HUES64 (cell line): ENCODE measurements at regions not wholly inside any gene's neighbourhood (a gene's known extent, or its start where the extent isn't known, plus 50 kb on each side); places are given as distances from the start of the nearest gene placed in this dataset.

Experiments
- H3K27ac ChIP-seq: 2 replicates; pipeline ENCODE4 v1.7.0; 2013; ENCODE audit warnings: low read depth, low read length, inconsistent platforms
- H3K27me3 ChIP-seq: 2 replicates; pipeline ENCODE4 v1.6.1; 2013; ENCODE audit warnings: mild to moderate bottlenecking, low read length; ENCODE audit not compliant: insufficient read depth
- H3K36me3 ChIP-seq: 2 replicates; pipeline ENCODE4 v1.6.1; 2013; ENCODE audit warnings: mild to moderate bottlenecking, low read length; ENCODE audit not compliant: insufficient read depth
- H3K4me1 ChIP-seq: 2 replicates; pipeline ENCODE4 v1.6.1; 2013; ENCODE audit warnings: mild to moderate bottlenecking, low read length, moderate library complexity; ENCODE audit not compliant: insufficient read depth
- H3K4me3 ChIP-seq: 2 replicates; pipeline ENCODE4 v1.5.1; 2013; ENCODE audit warnings: mild to moderate bottlenecking, low read length, moderate library complexity
- H3K9ac ChIP-seq: 2 replicates; pipeline ENCODE4 v1.6.1; 2013; ENCODE audit warnings: mild to moderate bottlenecking, low read depth, low read length
- H3K9me3 ChIP-seq: 2 replicates; pipeline ENCODE4 v1.6.1; 2013; ENCODE audit warnings: low read depth, low read length; ENCODE audit not compliant: insufficient read depth
- WGBS: fragments of 150-250, 120-280 bp; methylation state at CpG from one replicate; pipeline ENCODE4 v1.1.7; 2013; ENCODE audit warnings: missing lambda C conversion rate; 5-methylcytosine and 5-hydroxymethylcytosine counted together

- no peaks in the 10 kb centered on the region for H3K36me3 ChIP-seq
- 84% methylated on average over 22 of the region's 22 CpGs for WGBS
- H3K4me1 ChIP-seq, result no peaks in the 10 kb centered on the region
- H3K27ac ChIP-seq, result no peak overlapping the region
- H3K4me3 ChIP-seq, result no peak overlapping the region
- no peaks in the 10 kb centered on the region for H3K27me3 ChIP-seq
- H3K9ac ChIP-seq, result no peak overlapping the region
- H3K9me3 ChIP-seq, result no peaks in the 10 kb centered on the region
Measured at GRCh38 chr15:100713163-100713867, 110.9 kb downstream of the ASB7 start.

GRCh38 chr15:100714034-100714748, 111.8 kb downstream of the ASB7 start:
- H3K4me3 ChIP-seq, result no peak overlapping the region
- 87% methylated on average over 13 of the region's 13 CpGs for WGBS

DNA sequence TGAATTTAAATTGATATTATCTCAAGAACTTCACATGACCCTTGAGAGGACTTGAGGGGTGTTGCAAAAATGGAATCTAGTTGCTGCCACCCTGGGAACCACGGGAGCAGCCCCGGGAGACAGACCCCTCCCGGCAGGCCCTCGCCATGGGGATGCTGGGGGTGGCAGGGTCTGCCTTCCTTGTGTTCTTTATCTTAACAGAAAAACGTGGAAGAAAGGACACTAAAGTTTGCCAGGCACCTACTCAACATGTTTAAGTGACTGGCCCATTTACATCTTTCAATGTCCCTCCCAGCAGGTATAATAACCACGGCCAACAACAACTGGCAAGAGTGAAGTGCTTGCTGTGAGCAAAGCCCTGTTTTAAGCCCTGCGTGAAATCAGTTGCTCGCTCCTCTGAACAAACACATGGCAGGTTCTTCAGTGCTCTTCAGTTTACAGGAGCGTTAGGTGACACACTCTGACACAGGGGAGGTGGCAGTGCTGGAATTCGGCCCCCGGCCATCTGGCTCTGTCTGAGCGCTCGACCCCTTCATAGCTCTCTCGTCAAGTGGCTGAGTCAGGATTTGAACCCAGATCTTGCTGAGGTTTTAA, 112.5 kb downstream of the ASB7 start:
- Histone ChIP-seq H3K36me3 (no peaks in the 10 kb centered on the region), H3K4me3 (no peak overlapping the region), H3K27ac (no peak overlapping the region), H3K9ac (no peak overlapping the region), H3K9me3 (no peaks in the 10 kb centered on the region), H3K4me1 (no peaks in the 10 kb centered on the region), H3K27me3 (no peaks in the 10 kb centered on the region)
- 88% methylated on average over 14 of the region's 14 CpGs for WGBS

More at GRCh38 chr15:100714034-100714748, 111.8 kb downstream of the ASB7 start:
- no peaks in the 10 kb centered on the region for H3K27me3 ChIP-seq
- H3K27ac ChIP-seq, result no peak overlapping the region
- no peaks in the 10 kb centered on the region for H3K9me3 ChIP-seq
- H3K36me3 ChIP-seq, result no peaks in the 10 kb centered on the region
- no peak overlapping the region for H3K9ac ChIP-seq
- no peaks in the 10 kb centered on the region for H3K4me1 ChIP-seq

DNA sequence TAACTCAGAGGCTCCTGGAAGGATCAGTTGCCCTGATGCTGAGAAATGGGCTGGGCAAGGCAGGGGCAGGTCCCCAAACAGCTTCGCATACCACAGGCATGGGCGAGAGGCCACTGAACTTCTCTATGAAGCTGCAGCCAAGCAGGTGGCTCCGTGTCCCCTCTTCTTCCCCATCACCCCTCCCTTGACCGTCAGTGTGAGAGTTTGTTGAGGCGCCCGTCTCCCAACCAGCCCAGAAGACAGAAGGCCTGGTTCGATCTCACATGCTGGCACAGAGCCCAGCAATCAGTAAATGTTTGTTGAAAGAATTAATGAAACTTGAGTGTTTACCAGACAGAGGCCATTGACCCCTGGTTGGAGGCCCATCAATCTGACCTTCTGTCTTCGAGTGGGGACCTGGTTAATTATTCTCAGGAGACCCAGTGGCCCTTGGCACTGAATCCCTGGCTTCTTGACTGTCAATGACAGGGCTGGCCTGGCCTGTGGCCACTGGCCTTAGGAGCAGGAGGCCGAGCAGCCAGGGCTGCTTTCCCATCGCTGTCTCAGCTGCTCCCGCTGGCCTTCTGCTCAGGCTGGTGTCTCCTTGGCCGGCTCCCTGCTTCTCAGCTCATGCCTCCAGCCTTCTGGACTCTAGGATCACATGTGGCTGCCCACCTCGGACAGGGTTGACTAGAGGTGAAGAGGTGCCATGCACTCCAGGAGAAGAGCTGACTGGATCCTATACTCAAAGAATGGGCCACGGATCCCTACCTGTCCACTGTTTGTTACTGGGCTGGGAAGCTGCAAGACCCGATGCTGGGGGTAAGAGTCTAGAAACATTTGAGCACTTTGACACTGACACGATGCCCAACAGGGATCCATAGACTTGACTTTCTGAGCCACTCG, 113.4 kb downstream of the ASB7 start:
- no peaks in the 10 kb centered on the region for H3K4me1 ChIP-seq
- H3K36me3 ChIP-seq, result no peaks in the 10 kb centered on the region
- 93% methylated on average over 17 of the region's 17 CpGs for WGBS
- H3K9me3 ChIP-seq, result no peaks in the 10 kb centered on the region
- H3K9ac ChIP-seq, result no peak overlapping the region
- H3K27ac ChIP-seq, result no peak overlapping the region
- H3K27me3 ChIP-seq, result no peaks in the 10 kb centered on the region
- H3K4me3 ChIP-seq, result no peak overlapping the region

DNA sequence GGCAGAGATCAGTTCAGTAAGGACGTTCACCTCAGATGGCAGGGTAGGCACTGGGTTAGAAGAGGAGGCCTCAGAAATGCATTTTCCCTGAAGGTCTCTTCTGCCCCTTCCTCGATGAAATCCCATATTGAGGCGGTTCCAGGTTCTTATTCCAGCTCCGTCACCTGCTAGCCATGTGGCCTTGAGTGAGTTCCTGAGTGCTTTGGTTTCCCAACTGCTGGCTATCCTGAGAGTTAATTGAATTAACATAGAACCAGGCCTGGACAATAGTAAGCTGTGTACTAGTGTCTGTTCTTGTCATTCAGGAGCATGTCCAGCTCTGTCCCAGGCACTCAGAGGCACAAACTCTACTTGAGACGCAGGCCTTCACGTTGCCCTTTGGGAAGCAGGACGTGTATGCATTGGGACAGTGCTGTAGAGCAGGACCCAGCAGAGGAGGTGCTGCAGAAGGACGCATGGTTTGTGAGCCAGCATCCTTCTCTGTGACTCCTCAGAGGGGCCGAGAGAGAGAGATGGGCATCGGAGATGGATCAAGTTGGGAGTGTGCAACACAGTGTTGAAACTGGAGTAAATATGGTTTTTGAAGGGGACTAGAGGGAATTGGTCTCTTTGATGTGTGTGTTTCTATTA, 114.2 kb downstream of the ASB7 start:
- Histone ChIP-seq H3K9ac (no peak overlapping the region), H3K4me3 (no peak overlapping the region), H3K4me1 (no peaks in the 10 kb centered on the region), H3K27me3 (no peaks in the 10 kb centered on the region), H3K27ac (no peak overlapping the region), H3K36me3 (no peaks in the 10 kb centered on the region), H3K9me3 (no peaks in the 10 kb centered on the region)
- 95% methylated on average over 10 of the region's 10 CpGs for whole genome bisulfite sequencing

DNA sequence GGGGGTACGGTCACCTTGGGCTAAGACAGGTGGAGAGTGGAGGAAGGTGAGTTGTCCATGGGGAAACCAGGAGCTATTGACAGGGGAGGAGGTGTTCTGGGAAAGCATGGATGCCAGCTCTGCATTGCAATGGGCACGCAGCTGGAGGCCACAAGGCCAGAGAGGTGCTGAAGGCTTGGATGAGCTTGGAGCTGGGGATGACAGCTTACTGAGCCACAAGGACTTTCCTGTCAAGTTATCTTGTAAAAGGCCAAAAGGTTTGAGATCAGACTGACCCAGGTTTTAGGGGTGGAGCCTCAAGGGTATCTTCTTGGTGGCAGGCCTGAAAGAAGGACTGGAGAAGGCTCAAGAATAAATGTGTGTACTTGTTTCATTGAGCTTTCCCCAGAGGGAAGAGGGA, 115.2 kb downstream of the ASB7 start:
- Histone ChIP-seq H3K27ac (no peak overlapping the region), H3K9ac (no peak overlapping the region), H3K4me3 (no peak overlapping the region), H3K4me1 (no peaks in the 10 kb centered on the region), H3K27me3 (no peaks in the 10 kb centered on the region), H3K9me3 (no peaks in the 10 kb centered on the region), H3K36me3 (no peaks in the 10 kb centered on the region)
- WGBS, result 95% methylated on average over 2 of the region's 2 CpGs

GRCh38 chr15:100718075-100718980, 115.9 kb downstream of the ASB7 start:
- 91% methylated on average over 22 of the region's 22 CpGs for WGBS
- no peak overlapping the region for H3K27ac ChIP-seq
- no peaks in the 10 kb centered on the region for H3K27me3 ChIP-seq
- no peaks in the 10 kb centered on the region for H3K9me3 ChIP-seq
- no peaks in the 10 kb centered on the region for H3K36me3 ChIP-seq
- H3K4me1 ChIP-seq, result no peaks in the 10 kb centered on the region
- H3K9ac ChIP-seq, result no peak overlapping the region
- no peak overlapping the region for H3K4me3 ChIP-seq

GRCh38 chr15:100720406-100720967, 118.1 kb downstream of the ASB7 start:
- Histone ChIP-seq H3K4me1 (no peaks in the 10 kb centered on the region), H3K4me3 (no peak overlapping the region), H3K27me3 (no peaks in the 10 kb centered on the region), H3K9ac (no peak overlapping the region), H3K27ac (no peak overlapping the region), H3K9me3 (no peaks in the 10 kb centered on the region), H3K36me3 (no peaks in the 10 kb centered on the region)
- 91% methylated on average over 8 of the region's 9 CpGs for WGBS

DNA sequence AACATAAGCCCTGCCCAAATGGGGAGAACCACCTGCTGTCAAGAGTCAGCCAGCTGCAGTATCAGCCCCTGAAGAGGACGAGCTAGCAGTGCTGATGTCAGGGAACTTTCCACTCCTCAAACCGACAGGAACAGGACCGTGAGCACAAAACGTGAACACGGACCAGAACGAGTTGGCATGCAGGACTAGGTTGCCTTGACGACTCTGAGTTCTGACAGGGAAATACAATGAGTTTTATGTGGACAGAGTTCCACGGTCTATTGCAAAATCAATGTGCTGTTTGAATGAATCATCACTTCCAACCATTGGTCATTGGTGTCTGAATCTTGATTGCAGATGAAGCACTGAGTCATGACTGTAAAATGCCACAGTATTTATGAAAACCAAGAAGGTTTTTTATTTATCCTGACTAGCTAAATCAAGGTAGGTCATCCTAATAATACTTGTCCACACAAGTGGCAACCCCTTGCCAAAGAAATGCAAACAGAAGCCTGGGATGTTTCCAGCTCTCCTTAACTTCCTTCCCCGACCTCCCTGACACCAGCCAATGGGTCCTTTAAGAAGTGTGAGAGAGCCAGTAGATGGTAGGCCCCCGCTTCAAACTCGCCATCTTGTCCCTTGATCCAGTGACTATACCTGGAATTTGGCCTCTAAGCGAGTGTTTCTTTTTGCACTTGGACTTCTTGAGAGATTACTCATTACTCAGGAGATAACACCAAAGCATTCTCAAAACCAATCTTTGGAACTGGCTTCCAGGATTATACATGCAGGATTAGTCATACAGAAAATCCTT, 119.6 kb downstream of the ASB7 start:
- Histone ChIP-seq H3K4me3 (no peak overlapping the region), H3K9me3 (no peaks in the 10 kb centered on the region), H3K4me1 (no peaks in the 10 kb centered on the region), H3K9ac (no peak overlapping the region), H3K36me3 (no peaks in the 10 kb centered on the region), H3K27ac (no peak overlapping the region), H3K27me3 (no peaks in the 10 kb centered on the region)
- 88% methylated on average over 12 of the region's 12 CpGs for WGBS
